ENCODE measurements at regions not wholly inside any gene's neighbourhood (a gene's known extent, or its start where the extent isn't known, plus 50 kb on each side); places are given as distances from the start of the nearest gene placed in this dataset.

- H3K4me3 ChIP-seq (replicated peaks in 1 of 3; ENCODE audit: insufficient read depth in 1 of 3, low read depth in 1 of 3, low read length in 3 of 3): no peak overlapping the region
- BruUV-seq (replicated peaks): no TSS peak
- POLR2A ChIA-PET: no interaction called here
- no peaks in the 10 kb centered on the region for H3K4me1 ChIP-seq (ENCODE audit: control insufficient read depth, extremely low read depth, insufficient read depth, low read length)
- DNase-seq (ENCODE audit: low read depth, low spot score) (no peak), FAIRE-seq (no peak)
- dilution Hi-C loops (cut with MboI; ENCODE audit: extremely low pct_ligation_motif_present, low sequenced_read_pairs): no loop called here
- TF ChIP-seq CTCF (IDR thresholded peaks at IDR 0.05; ENCODE audit: extremely low read depth in 1 of 2, insufficient read depth in 1 of 2, low read depth in 1 of 2, low read length in 2 of 2): no peak
- TF ChIP-seq MAX (IDR thresholded peaks at IDR 0.05; ENCODE audit: insufficient read depth, insufficient read length): no peak
- no peak for TF ChIP-seq GATA2 (IDR thresholded peaks at IDR 0.05; ENCODE audit: insufficient read depth, insufficient read length, low read depth, low read length)
- TF ChIP-seq FOS (IDR thresholded peaks at IDR 0.05; ENCODE audit: borderline replicate concordance, insufficient read depth, low read length): no peak
- no peak for TF ChIP-seq JUN (IDR thresholded peaks at IDR 0.05; ENCODE audit: borderline replicate concordance, insufficient read depth, insufficient read length, low read depth)
- TF ChIP-seq POLR2AphosphoS5 (IDR thresholded peaks at IDR 0.05; ENCODE audit: insufficient read depth, low read depth, low read length): no peak
- TF ChIP-seq EZH2 (IDR thresholded peaks at IDR 0.05; ENCODE audit: borderline replicate concordance, low read depth, low read length, severe bottlenecking): no peak
- no peak for TF ChIP-seq MYC (IDR thresholded peaks at IDR 0.05; ENCODE audit: low read depth, low read length)
- no peak for TF ChIP-seq POLR2A (IDR thresholded peaks at IDR 0.05; ENCODE audit: low read depth, low read length)
- no peaks in the 10 kb centered on the region for H4K20me1 ChIP-seq (replicated peaks; ENCODE audit: control insufficient read depth, extremely low read depth, insufficient read depth, low read length)
- H3K27ac ChIP-seq (ENCODE audit: insufficient read depth, low read depth, low read length): no peak overlapping the region
- no peaks in the 10 kb centered on the region for H3K9me3 ChIP-seq (replicated peaks; ENCODE audit: control insufficient read depth, insufficient read depth, low read length)
- H3K36me3 ChIP-seq (ENCODE audit: control insufficient read depth in 2 of 2, extremely low read depth in 1 of 2, insufficient read depth in 2 of 2, low read length in 2 of 2): no peaks in the 10 kb centered on the region
- no peaks in the 10 kb centered on the region for H3K9me1 ChIP-seq (replicated peaks; ENCODE audit: control insufficient read depth, extremely low read depth, insufficient read depth, low read length)
- H3K9ac ChIP-seq (replicated peaks; ENCODE audit: extremely low read depth, insufficient read depth, low read length): no peak overlapping the region
- CTCF ChIA-PET: no interaction called here
- no peak overlapping the region for H3K4me2 ChIP-seq (ENCODE audit: insufficient read depth, low read length)
- no peak overlapping the region for H2AFZ ChIP-seq (ENCODE audit: low read depth, low read length)
- H3K79me2 ChIP-seq (ENCODE audit: control insufficient read depth, insufficient read depth, low read length): no peaks in the 10 kb centered on the region
- intact Hi-C loops (cut with micrococcal nuclease): no loop called here
- no peaks in the 10 kb centered on the region for H3K27me3 ChIP-seq (ENCODE audit: control insufficient read depth in 2 of 2, insufficient read depth in 2 of 2, low read length in 2 of 2)
Measured at GRCh38 chr11:90847268-90847886, 624.5 kb upstream of the CHORDC1 start.

All from endothelial cell of umbilical vein (primary cell).